Cerebellar nuclear complex (tissue), 1 donor: ENCODE measurements at regions not wholly inside any gene's neighbourhood (a gene's known extent, or its start where the extent isn't known, plus 50 kb on each side); places are given as distances from the start of the nearest gene placed in this dataset.
"Not testable (repeated sequence)": the region's sequence is repeated elsewhere in the genome, so short reads cannot be mapped to it uniquely, and the experiment has no call there.

Experiments used
- DNase-seq, 2 experiments: peaks; one replicate each; lab custom pipeline; 2025; lab: John Stamatoyannopoulos, UW

DNA sequence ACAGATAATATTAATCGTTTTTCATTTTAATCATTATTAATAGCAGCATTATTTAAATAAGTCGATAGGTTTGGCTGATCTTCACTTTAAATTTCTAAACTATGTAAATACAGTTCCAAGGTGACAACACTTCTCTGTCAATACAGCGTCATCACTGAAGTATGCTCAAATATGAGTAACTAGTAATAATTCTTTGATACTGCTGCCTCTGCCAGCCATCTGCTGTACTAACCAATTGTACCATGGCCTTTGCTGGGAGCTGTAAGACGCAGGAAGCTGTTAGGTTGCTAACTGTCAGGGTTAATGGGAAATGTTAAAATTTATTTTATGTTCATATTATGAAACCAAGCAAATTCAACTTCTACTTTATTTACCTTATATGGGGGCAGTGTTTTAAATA is 1650.5 kb upstream of the LRRTM3 start:
- no peak for DNase-seq

DNA sequence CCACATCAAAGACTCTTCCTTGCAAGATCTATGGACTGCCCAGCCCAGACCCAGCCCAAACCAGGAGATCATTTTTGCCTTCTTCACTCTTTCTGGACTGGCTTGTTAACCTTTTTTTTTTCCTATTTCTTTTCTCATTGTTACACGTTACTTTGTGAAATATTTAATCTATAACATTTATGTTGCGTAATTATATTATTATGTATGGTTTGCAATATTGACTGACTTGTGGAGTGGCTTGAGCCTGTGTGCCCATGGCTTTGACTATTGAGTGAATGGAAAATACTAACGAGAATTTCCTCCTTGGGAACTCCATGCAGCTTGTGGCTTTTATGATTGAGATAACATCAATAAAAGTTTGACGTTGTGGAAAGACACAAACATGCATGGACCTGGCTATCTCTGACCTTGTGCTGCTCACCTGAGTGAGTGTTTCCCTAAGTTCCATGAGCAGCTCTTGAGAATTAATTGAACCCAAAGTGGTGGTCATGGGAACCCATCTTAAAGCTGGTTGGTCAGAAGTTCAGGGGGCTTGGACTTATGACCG is 1641.3 kb upstream of the LRRTM3 start:
- no peak for DNase-seq

DNA sequence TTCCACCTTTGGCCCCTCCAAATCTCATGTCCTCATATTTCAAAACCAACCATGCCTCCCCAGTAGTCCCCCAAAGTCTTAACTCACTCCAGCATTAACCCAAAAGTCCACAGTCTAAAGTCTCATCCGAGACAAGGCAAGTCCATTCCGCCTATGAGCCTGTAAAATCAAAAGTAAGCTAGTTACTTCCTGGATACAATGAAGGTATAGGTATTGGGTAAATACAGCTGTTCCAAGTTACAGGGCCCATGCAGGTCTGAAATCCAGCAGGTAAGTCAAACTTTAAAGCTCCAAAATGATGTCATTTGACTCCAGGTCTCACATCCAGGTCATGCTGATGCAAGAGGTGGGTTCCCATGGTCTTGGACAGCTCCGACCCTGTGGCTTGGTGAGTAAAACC is 1640.1 kb upstream of the LRRTM3 start:
- not testable (repeated sequence) for DNase-seq

DNA sequence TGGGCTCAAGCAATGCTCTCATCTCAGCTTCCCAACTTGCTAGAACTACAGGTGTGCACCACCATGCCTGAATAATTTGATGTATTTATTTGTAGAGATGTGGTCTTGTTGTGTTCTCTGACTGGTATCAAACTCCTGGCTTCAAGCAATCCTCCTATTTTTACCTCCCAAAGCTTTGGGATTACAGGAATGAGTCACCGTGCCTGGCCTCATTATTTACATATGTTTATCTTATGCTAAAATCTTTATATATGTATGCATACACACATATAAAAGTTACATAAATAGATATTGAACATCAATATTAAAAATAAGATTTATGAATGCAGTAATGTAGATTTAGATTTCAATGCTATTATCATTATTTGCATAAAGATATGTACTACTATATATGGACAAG is 1634.5 kb upstream of the LRRTM3 start:
- DNase-seq = no peak

DNA sequence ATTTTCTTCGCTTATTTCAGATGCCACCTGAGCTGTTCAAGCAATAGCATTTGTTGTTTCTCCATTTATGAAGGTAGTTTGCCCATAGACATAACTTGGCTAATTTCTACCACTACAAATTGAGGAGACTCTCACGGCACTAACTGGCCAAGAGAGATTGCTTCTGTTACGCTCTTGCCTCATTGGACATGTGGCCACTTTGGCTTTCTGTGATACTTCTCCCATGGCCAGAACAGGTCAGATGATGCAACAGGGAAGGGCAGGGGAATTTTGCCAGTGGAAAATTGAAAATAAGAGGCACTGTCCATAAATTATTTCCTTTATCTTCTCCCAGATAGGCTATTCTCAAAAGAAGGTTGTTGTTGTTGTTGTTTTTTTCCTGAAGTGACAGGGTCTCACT is 1633.3 kb upstream of the LRRTM3 start:
- DNase-seq = no peak

GRCh38 chr10:65294329-65294728 is 1631.5 kb upstream of the LRRTM3 start:
- no peak for DNase-seq

- DNase-seq = no peak
Measured at GRCh38 chr10:65301181-65301580, 1624.7 kb upstream of the LRRTM3 start.

DNA sequence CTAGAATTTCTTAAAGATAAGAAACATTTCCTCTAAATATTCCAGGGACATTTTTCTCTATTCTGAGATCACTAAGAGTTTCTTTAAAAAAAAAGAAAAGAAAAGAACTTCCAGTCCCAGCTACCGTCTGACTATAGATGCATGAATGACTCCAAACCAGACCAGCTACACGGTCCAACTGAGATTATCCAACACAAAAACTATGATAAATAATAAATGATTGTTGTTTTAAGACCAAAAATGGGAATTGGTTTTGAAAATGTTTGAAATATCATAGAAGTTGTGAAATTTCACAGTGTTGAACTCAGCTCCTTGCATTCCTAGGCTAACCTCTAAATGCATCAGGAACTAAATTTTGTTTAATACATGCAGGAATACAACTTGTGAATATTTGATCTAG is 1619.6 kb upstream of the LRRTM3 start:
- no peak for DNase-seq

GRCh38 chr10:65312876-65313275 is 1613.0 kb upstream of the LRRTM3 start:
- no peak for DNase-seq

- no peak for DNase-seq
Measured at GRCh38 chr10:65313406-65313805, 1612.4 kb upstream of the LRRTM3 start.

DNA sequence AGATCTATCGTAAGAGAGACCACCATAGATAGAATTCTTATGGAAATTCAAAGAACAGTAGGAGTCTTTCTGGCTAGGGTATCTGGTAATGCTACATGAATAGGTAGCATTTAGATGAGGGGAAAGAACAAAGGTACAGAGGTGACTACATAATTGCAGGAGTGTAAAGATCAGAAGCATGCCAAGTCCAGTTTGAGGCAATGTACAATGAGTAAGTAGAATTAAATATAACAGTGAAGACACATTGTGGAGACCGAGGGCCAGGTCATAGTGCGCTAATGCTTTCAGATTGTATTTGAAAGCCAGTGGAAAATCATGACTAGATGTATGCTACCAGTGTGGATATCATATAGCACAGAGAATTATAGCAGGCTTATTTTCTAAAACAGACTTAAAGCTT is 1611.6 kb upstream of the LRRTM3 start:
- DNase-seq = no peak

GRCh38 chr10:65319493-65319892 is 1606.3 kb upstream of the LRRTM3 start:
- no peak for DNase-seq

- DNase-seq = no peak
Measured at GRCh38 chr10:65320236-65321026, 1605.4 kb upstream of the LRRTM3 start.

- no peak for DNase-seq
Measured at GRCh38 chr10:65323802-65324201, 1602.0 kb upstream of the LRRTM3 start.

GRCh38 chr10:65325913-65326312 is 1599.9 kb upstream of the LRRTM3 start:
- no peak for DNase-seq

DNA sequence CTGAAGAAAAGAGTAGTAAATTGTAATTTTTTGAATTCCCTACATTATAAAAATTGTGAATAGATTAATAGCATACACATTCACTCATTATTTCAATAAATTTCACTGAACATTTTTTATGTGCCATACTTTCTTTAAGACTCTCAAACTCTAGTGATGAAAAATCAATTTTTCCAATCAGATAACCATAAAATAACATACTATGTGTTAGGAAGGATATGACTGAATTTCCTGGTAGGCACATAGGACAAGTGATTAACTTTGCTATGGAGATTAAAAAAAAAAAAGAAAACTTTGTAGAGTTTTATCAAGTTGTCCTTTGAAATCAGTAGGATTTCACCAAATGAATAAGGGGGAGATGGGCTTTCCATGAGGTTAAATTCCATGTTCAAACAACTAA is 1597.3 kb upstream of the LRRTM3 start:
- DNase-seq = no peak

GRCh38 chr10:65335311-65335710 is 1590.5 kb upstream of the LRRTM3 start:
- DNase-seq = no peak

- DNase-seq = no peak
Measured at GRCh38 chr10:65340340-65340739, 1585.5 kb upstream of the LRRTM3 start.

DNA sequence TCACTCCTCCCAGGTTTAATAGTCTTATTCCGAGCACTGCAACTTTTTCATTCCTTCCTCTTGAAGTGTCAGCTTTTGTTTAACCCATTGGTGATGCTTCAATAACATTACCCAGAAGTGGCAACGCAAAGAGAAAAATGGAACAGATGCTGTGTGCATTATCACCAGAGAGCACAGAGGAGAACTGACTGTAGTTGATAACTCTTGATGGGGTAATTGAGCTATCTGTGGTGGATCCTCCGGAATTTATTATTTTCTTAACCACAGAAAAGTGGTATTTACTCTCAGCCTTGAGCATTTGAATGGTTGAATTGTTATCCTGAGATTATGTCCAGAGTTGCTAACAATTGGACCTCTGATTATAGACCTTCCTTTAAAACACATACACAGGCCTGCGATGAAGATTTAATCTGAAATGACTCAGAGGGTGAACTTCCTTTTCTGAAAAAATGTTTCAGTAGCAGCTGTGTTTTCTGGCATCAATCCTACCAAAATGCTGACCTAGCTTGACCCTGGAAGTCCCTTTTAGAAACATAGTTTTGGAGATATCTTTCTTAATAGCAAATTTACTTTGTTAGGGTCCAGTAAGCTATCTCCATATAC is 1584.4 kb upstream of the LRRTM3 start:
- no peak for DNase-seq

DNA sequence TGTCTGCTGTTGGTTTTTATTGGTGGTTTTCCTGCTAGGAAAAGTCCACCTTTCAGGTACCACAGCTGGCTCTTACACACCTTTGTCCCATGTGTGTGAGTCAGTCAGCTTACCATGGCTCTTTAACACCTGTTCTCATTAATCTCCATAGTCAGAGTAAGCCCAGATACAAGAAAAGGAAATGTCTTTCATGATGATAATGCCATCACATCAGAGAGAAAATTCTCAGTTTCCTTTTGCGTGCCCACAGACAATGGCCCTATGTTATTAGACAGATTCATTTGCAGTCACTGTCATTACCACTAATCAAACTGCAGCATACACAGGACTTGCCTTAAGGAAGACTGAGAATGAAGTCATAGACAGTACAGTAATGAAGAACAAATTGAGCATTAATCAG is 1583.6 kb upstream of the LRRTM3 start:
- no peak for DNase-seq

- DNase-seq = no peak
Measured at GRCh38 chr10:65346466-65346865, 1579.4 kb upstream of the LRRTM3 start.

DNA sequence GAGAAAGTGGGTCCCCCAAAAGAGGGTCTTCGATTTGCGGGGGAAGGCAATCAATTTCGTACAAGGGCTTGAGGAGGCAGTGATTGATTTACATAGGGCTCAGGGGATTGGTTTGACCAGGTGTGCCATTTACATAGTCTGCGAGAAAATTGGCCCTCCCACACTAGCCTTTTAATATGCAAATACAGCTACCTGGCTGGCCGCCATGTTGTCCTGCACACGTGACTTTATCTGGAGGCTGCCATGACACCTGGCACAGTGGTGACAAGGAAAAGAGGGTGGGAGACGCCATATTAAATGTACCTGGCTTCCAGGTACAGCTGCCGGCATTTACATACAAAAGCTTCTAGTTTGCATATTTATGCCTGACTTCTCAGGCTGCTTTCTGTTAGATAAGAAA is 1577.2 kb upstream of the LRRTM3 start:
- no peak for DNase-seq

DNA sequence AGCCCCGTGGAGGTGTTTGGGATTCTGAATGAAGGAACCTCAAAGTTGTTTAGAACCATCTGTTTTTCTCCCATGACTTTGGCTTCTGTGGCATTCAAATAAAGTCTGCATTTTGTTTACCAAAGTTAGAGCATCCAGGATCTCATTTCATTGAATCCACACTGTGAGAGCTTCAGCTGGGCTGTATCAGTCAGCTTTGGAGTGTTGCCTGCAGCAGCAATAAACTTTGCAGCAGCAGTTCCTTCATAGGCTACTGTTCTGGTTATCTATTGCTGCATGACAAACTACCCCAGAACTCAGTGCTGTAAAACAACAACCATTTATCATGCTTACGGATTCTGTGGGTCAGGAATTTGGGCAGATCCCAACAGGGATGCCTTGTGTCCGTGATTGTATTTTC is 1575.2 kb upstream of the LRRTM3 start:
- DNase-seq = no peak
